Caco-2 (cell line): ENCODE measurements at regions not wholly inside any gene's neighbourhood (a gene's known extent, or its start where the extent isn't known, plus 50 kb on each side); places are given as distances from the start of the nearest gene placed in this dataset.

Experiments used
- BruUV-seq: library from RNA; stranded (reverse); fragments of 400-500 nt; replicated peaks from 2 replicates; lab custom pipeline; 2021; lab: Mats Ljungman, UMichigan
- CTCF ChIA-PET: fragments of 300-600 bp; sonication (Branson Sonifier 250); formaldehyde crosslinking; loops from one replicate; lab custom pipeline; 2022; ENCODE audit warnings: antibody characterized with exemption; lab: Charles Lee
- POLR2A ChIA-PET: fragments of 300-600 bp; sonication (Branson Sonifier 250); formaldehyde crosslinking; loops from one replicate; lab custom pipeline; 2022; ENCODE audit warnings: antibody characterized with exemption; lab: Charles Lee
- DNase-seq, 2 experiments: peaks; one replicate each; pipeline versions ENCODE4 v3.0.0 to v3.0.0-alpha.2; 2020 to 2022
- H3K27me3 ChIP-seq: replicated peaks from 2 replicates; pipeline ENCODE4 v1.6.0; 2011; ENCODE audit warnings: low read length; ENCODE audit not compliant: control insufficient read depth, insufficient read depth
- H3K36me3 ChIP-seq: 2 replicates; pipeline ENCODE4 v1.5.1; 2011; ENCODE audit warnings: low read length; ENCODE audit not compliant: control insufficient read depth, insufficient read depth
- H3K4me1 ChIP-seq: fragments of 250-450 bp; sonication (Bioruptor Pico); 2 replicates; pipeline ENCODE4 v1.5.1; 2020; ENCODE audit warnings: mild to moderate bottlenecking
- H3K4me3 ChIP-seq: 2 replicates; pipeline ENCODE4 v1.5.1; 2011; ENCODE audit warnings: low read depth, mild to moderate bottlenecking, control low read depth, low read length
- H3K9me3 ChIP-seq: fragments of 250-450 bp; sonication (Bioruptor Pico); 2 replicates; pipeline ENCODE4 v1.5.1; 2020; ENCODE audit warnings: mild to moderate bottlenecking, moderate library complexity
- H3K27ac Mint-ChIP-seq: one replicate; pipeline ENCODE4 v1.8.0; 2022; ENCODE audit warnings: mixed read lengths; ENCODE audit not compliant: unreplicated experiment
- H3K27me3 Mint-ChIP-seq: one replicate; pipeline ENCODE4 v1.8.0; 2022; ENCODE audit warnings: mixed read lengths; ENCODE audit not compliant: insufficient read depth, unreplicated experiment
- H3K36me3 Mint-ChIP-seq: one replicate; pipeline ENCODE4 v1.8.0; 2022; ENCODE audit warnings: mild to moderate bottlenecking, mixed read lengths; ENCODE audit not compliant: insufficient read depth, unreplicated experiment
- H3K4me1 Mint-ChIP-seq: one replicate; pipeline ENCODE4 v1.8.0; 2022; ENCODE audit warnings: low read depth, mixed read lengths; ENCODE audit not compliant: unreplicated experiment
- H3K4me3 Mint-ChIP-seq: one replicate; pipeline ENCODE4 v1.8.0; 2022; ENCODE audit warnings: mild to moderate bottlenecking, moderate library complexity, mixed read lengths; ENCODE audit not compliant: unreplicated experiment
- H3K9me3 Mint-ChIP-seq: one replicate; pipeline ENCODE4 v1.8.0; 2022; ENCODE audit warnings: mixed read lengths; ENCODE audit not compliant: unreplicated experiment
- intact Hi-C: fragments of 100-400 bp; cut with micrococcal nuclease; formaldehyde crosslinking; loops from one replicate; pipeline ENCODE4 v1.10.0; 2022; ENCODE audit not compliant: unreplicated experiment
- TF ChIP-seq, protein P1 (sequence below), 2 experiments: fragments of 200-600 bp in 1 of 2; IDR thresholded peaks; 1 replicate in 1 of 2; 2 replicates in 1 of 2; pipeline versions ENCODE4 v1.5.1 to v1.8.0; 2011 to 2022; ENCODE audit warnings: antibody characterized with exemption in 1 of 2, control low read depth in 1 of 2, inconsistent platforms in 1 of 2, low read depth in 1 of 2, low read length in 1 of 2, mild to moderate bottlenecking in 1 of 2, moderate library complexity in 1 of 2; ENCODE audit not compliant: insufficient read depth in 1 of 2, severe bottlenecking in 1 of 2, unreplicated experiment in 1 of 2

DNA sequence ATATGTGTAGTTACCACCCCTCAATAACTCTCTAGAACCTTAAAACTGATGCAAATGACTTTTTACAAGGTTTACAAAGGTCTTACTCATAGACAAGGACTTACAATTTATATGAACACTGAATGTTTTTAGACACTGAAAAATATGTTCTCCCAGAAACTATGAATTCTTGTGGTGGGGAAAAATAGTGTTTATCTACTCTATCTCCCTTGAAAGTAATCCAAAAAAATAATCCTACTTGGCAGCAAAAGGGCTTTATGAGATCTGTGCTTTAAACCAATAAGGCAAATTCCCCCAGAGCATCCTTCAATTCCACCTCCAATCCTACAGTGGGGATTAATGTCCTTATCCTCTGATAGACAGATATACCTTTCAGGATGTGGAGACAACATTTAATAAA lies 1984.1 kb upstream of the RAG2 start:
- POLR2A ChIA-PET, result no interaction called here
- Mint-ChIP-seq H3K36me3 (no peaks in the 10 kb centered on the region), H3K27me3 (no peaks in the 10 kb centered on the region), H3K27ac (no peak overlapping the region), H3K9me3 (peaks cover 11% of the 10 kb centered on the region), H3K4me1 (no peaks in the 10 kb centered on the region), H3K4me3 (no peak overlapping the region)
- Histone ChIP-seq H3K4me3 (no peak overlapping the region), H3K27me3 (no peaks in the 10 kb centered on the region), H3K4me1 (no peaks in the 10 kb centered on the region), H3K36me3 (no peaks in the 10 kb centered on the region), H3K9me3 (no peaks in the 10 kb centered on the region; the same call in 1 of the 2 replicates)
- no TSS peak for BruUV-seq
- CTCF ChIA-PET, result no interaction called here
- TF ChIP-seq, protein P1, sequence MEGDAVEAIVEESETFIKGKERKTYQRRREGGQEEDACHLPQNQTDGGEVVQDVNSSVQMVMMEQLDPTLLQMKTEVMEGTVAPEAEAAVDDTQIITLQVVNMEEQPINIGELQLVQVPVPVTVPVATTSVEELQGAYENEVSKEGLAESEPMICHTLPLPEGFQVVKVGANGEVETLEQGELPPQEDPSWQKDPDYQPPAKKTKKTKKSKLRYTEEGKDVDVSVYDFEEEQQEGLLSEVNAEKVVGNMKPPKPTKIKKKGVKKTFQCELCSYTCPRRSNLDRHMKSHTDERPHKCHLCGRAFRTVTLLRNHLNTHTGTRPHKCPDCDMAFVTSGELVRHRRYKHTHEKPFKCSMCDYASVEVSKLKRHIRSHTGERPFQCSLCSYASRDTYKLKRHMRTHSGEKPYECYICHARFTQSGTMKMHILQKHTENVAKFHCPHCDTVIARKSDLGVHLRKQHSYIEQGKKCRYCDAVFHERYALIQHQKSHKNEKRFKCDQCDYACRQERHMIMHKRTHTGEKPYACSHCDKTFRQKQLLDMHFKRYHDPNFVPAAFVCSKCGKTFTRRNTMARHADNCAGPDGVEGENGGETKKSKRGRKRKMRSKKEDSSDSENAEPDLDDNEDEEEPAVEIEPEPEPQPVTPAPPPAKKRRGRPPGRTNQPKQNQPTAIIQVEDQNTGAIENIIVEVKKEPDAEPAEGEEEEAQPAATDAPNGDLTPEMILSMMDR (IDR thresholded peaks at IDR 0.05; ENCODE audit: insufficient read depth in 1 of 2, low read depth in 1 of 2, low read length in 1 of 2, severe bottlenecking in 1 of 2, unreplicated experiment in 1 of 2), result no peak
- intact Hi-C loops, result no loop called here
- no peak for DNase-seq

DNA sequence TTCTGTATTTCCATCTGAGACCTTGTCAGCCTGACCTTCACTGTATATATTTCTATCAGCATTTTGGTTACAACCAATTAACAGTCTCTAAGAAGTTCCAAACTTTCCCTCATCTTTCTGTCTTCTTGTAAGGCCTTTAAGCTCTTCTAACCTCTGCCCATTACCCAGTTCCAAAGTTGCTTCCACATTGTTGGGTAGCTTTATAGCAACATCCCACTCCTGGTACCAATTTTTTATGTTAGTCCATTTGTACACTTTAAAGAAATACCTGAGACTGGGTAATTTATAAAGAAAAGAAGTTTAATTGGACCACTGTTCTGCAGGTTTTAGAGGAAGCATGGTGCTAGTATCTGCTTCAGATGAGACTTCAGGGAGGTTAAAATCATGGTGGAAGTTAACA lies 1979.7 kb upstream of the RAG2 start:
- H3K4me1 ChIP-seq, result no peaks in the 10 kb centered on the region
- no peak overlapping the region for H3K27ac Mint-ChIP-seq
- TF ChIP-seq, protein P1 (IDR thresholded peaks at IDR 0.05; ENCODE audit: insufficient read depth in 1 of 2, low read depth in 1 of 2, low read length in 1 of 2, severe bottlenecking in 1 of 2, unreplicated experiment in 1 of 2), result no peak
- H3K4me1 Mint-ChIP-seq, result no peaks in the 10 kb centered on the region
- no TSS peak for BruUV-seq
- H3K36me3 ChIP-seq, result no peaks in the 10 kb centered on the region
- no peaks in the 10 kb centered on the region; the same call in 1 of the 2 replicates for H3K9me3 ChIP-seq
- intact Hi-C loops, result no loop called here
- H3K4me3 ChIP-seq, result no peak overlapping the region
- DNase-seq, result no peak
- ChIA-PET POLR2A (no interaction called here), CTCF (no interaction called here)
- no peaks in the 10 kb centered on the region for H3K36me3 Mint-ChIP-seq
- no peak overlapping the region for H3K4me3 Mint-ChIP-seq
- H3K27me3 Mint-ChIP-seq, result no peaks in the 10 kb centered on the region
- no peaks in the 10 kb centered on the region for H3K27me3 ChIP-seq
- peaks cover 11% of the 10 kb centered on the region for H3K9me3 Mint-ChIP-seq

DNA sequence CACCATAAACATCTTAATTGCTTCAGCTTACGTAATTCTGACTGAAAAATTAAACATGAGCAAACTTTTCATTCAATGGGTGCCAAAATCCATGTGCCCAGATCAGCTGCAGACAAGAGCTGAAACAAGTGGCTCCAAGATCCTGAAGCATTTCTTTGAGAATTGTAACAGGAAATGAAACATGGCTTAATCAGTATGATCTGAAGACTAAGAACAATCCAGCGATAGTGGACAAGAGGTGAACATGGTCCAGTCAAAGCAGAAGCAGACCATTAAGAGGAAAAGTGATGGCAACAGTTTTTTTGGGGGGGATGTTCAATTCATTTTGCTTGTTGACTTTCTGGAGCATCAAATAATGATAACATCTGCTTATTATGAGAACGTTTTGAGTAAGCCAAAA lies 1964.5 kb upstream of the RAG2 start:
- Mint-ChIP-seq H3K27ac (no peak overlapping the region), H3K4me3 (no peak overlapping the region), H3K27me3 (no peaks in the 10 kb centered on the region), H3K4me1 (no peaks in the 10 kb centered on the region), H3K9me3 (no peaks in the 10 kb centered on the region), H3K36me3 (no peaks in the 10 kb centered on the region)
- ChIA-PET CTCF (no interaction called here), POLR2A (no interaction called here)
- intact Hi-C loops, result no loop called here
- no peak for DNase-seq
- TF ChIP-seq, protein P1 (IDR thresholded peaks at IDR 0.05; ENCODE audit: insufficient read depth in 1 of 2, low read depth in 1 of 2, low read length in 1 of 2, severe bottlenecking in 1 of 2, unreplicated experiment in 1 of 2), result no peak
- no TSS peak for BruUV-seq
- H3K27me3 ChIP-seq, result no peaks in the 10 kb centered on the region
- H3K4me3 ChIP-seq, result no peak overlapping the region
- H3K36me3 ChIP-seq, result no peaks in the 10 kb centered on the region
- H3K4me1 ChIP-seq, result no peaks in the 10 kb centered on the region
- H3K9me3 ChIP-seq, result no peaks in the 10 kb centered on the region
